SK-N-SH (cell line): ENCODE measurements at regions not wholly inside any gene's neighbourhood (a gene's known extent, or its start where the extent isn't known, plus 50 kb on each side); places are given as distances from the start of the nearest gene placed in this dataset.

Source experiments
- CTCF ChIA-PET: fragments of 300-600, 350-600 bp; formaldehyde crosslinking; extraction: SDS; loops from one replicate; lab custom pipeline; 2021; lab: Yijun Ruan, JAX
- POLR2A ChIA-PET: fragments of 350-600 bp; sonication (Branson Sonifier 250); formaldehyde crosslinking; extraction: SDS; loops from one replicate; lab custom pipeline; 2020; ENCODE audit warnings: antibody characterized with exemption, inconsistent platforms; lab: Yijun Ruan, JAX
- DNase-seq: peaks from one replicate; pipeline ENCODE4 v3.0.0; 2012
- H2AFZ ChIP-seq: fragments of 200-600 bp; sonication (generic); 2 replicates; pipeline ENCODE4 v1.8.1; 2016; ENCODE audit warnings: antibody characterized with exemption, mild to moderate bottlenecking, low read depth
- H3F3A ChIP-seq: fragments of 200-600 bp; sonication (generic); replicated peaks from 2 replicates; pipeline ENCODE3; 2016; ENCODE audit warnings: antibody characterized with exemption, mild to moderate bottlenecking; ENCODE audit not compliant: insufficient read depth
- H3K27ac ChIP-seq, 2 experiments: fragments of 200-500 bp in 1 of 2; fragments of 200-600 bp in 1 of 2; sonication (Bioruptor generic) in 1 of 2; sonication (generic), shearing (Covaris generic) in 1 of 2; 2 replicates each; pipeline versions ENCODE4 v1.5.1 to v1.6.1; 2014 to 2016; ENCODE audit warnings: low read depth in 2 of 2, inconsistent platforms in 1 of 2, low read length in 1 of 2, mild to moderate bottlenecking in 1 of 2, mixed read lengths in 1 of 2
- H3K27me3 ChIP-seq: fragments of 200-600 bp; sonication (generic), shearing (Covaris generic); 2 replicates; pipeline ENCODE4 v1.6.1; 2016; ENCODE audit warnings: mixed run types; ENCODE audit not compliant: insufficient read depth
- H3K36me3 ChIP-seq, 2 experiments: fragments of 200-500 bp in 1 of 2; fragments of 200-600 bp in 1 of 2; sonication (Bioruptor generic) in 1 of 2; sonication (generic) in 1 of 2; replicated peaks in 1 of 2; 2 replicates each; pipeline versions ENCODE3 to v1.5.1; 2014 to 2016; ENCODE audit warnings: low read length in 1 of 2, mild to moderate bottlenecking in 1 of 2; ENCODE audit not compliant: insufficient read depth in 2 of 2, control insufficient read depth in 1 of 2
- H3K4me1 ChIP-seq, 2 experiments: fragments of 200-500 bp in 1 of 2; fragments of 200-600 bp in 1 of 2; sonication (Bioruptor generic) in 1 of 2; sonication (generic), shearing (Covaris generic) in 1 of 2; 2 replicates each; pipeline versions ENCODE4 v1.5.1 to v1.6.1; 2014 to 2016; ENCODE audit warnings: low read depth in 1 of 2, low read length in 1 of 2, mixed run types in 1 of 2; ENCODE audit not compliant: insufficient read depth in 2 of 2, control insufficient read depth in 1 of 2
- H3K4me2 ChIP-seq: fragments of 200-600 bp; sonication (generic), shearing (Covaris generic); 2 replicates; pipeline ENCODE4 v1.6.1; 2017; ENCODE audit warnings: mixed run types
- H3K4me3 ChIP-seq, 2 experiments: fragments of 200-500 bp in 1 of 2; fragments of 200-600 bp in 1 of 2; sonication (Bioruptor generic) in 1 of 2; sonication (generic), shearing (Covaris generic) in 1 of 2; 2 replicates each; pipeline versions ENCODE4 v1.5.1 to v1.8.1; 2014 to 2016; ENCODE audit warnings: low read depth in 2 of 2, inconsistent platforms in 1 of 2, low read length in 1 of 2, mild to moderate bottlenecking in 1 of 2, mixed read lengths in 1 of 2, moderate library complexity in 1 of 2
- H3K79me2 ChIP-seq: fragments of 200-600 bp; sonication (generic); 2 replicates; pipeline ENCODE4 v1.8.1; 2017; ENCODE audit warnings: mild to moderate bottlenecking; ENCODE audit not compliant: insufficient read depth
- H3K9ac ChIP-seq: fragments of 200-600 bp; sonication (generic); 2 replicates; pipeline ENCODE4 v1.6.1; 2017; ENCODE audit warnings: mixed run types
- H3K9me2 ChIP-seq: fragments of 200-600 bp; sonication (generic); 2 replicates; pipeline ENCODE4 v1.6.1; 2017; ENCODE audit warnings: mixed run types
- H3K9me3 ChIP-seq: fragments of 200-600 bp; sonication (generic); 2 replicates; pipeline ENCODE4 v1.6.1; 2017; ENCODE audit warnings: mixed run types, mild to moderate bottlenecking, moderate library complexity
- H4K20me1 ChIP-seq: fragments of 200-600 bp; sonication (generic); 2 replicates; pipeline ENCODE4 v1.6.1; 2017; ENCODE audit warnings: mild to moderate bottlenecking, mixed run types; ENCODE audit not compliant: insufficient read depth
- ELF1 ChIP-seq: IDR thresholded peaks from 2 replicates; pipeline ENCODE4 v1.4.0; 2012
- EZH2phosphoT487 ChIP-seq: fragments of 200-600 bp; sonication (generic); IDR thresholded peaks from 2 replicates; pipeline ENCODE4 v1.6.1; 2017; ENCODE audit warnings: low read depth, mixed run types, mild to moderate bottlenecking, antibody characterized with exemption, moderate library complexity, borderline replicate concordance
- FOXJ3 ChIP-seq: sonication (generic); formaldehyde crosslinking; IDR thresholded peaks from 2 replicates; pipeline ENCODE4 v1.5.1; 2020; ENCODE audit warnings: mild to moderate bottlenecking, missing genetic modification reagents
- GABPA ChIP-seq: IDR thresholded peaks from 2 replicates; pipeline ENCODE4 v1.4.0; 2012; ENCODE audit warnings: low read depth, mild to moderate bottlenecking
- JUND ChIP-seq: IDR thresholded peaks from 2 replicates; pipeline ENCODE4 v1.4.0; 2012
- NRF1 ChIP-seq: IDR thresholded peaks from 2 replicates; pipeline ENCODE4 v1.6.1; 2012; ENCODE audit warnings: low read depth, mild to moderate bottlenecking, low read length
- RAD21 ChIP-seq: IDR thresholded peaks from 2 replicates; pipeline ENCODE4 v1.6.1; 2012; ENCODE audit warnings: mild to moderate bottlenecking, low read length
- RXRA ChIP-seq: IDR thresholded peaks from 2 replicates; pipeline ENCODE4 v1.4.0; 2012; ENCODE audit warnings: low read depth, mild to moderate bottlenecking, borderline replicate concordance
- TCF12 ChIP-seq: IDR thresholded peaks from 2 replicates; pipeline ENCODE4 v1.4.0; 2012
- TEAD4 ChIP-seq: IDR thresholded peaks from 2 replicates; pipeline ENCODE4 v1.4.0; 2012; ENCODE audit warnings: mild to moderate bottlenecking, borderline replicate concordance; ENCODE audit not compliant: insufficient read depth
- USF2 ChIP-seq: fragments of 150-350 bp; IDR thresholded peaks from 2 replicates; pipeline ENCODE4 v1.6.1; 2017; ENCODE audit warnings: antibody characterized with exemption, low read length, low read depth, borderline replicate concordance
- ZBTB33 ChIP-seq: IDR thresholded peaks from 2 replicates; pipeline ENCODE4 v1.4.0; 2012; ENCODE audit warnings: low read depth, borderline replicate concordance
- WGBS: methylation state at CpG from one replicate; pipeline ENCODE4 v1.1.6; 2017; ENCODE audit warnings: low lambda C conversion rate; 5-methylcytosine and 5-hydroxymethylcytosine counted together
- TF ChIP-seq, protein P1 (sequence below): IDR thresholded peaks from 2 replicates; pipeline ENCODE4 v1.4.0; 2012; ENCODE audit warnings: low read depth, borderline replicate concordance
- TF ChIP-seq, protein P2 (sequence below): fragments of 200-600 bp; sonication (generic); IDR thresholded peaks from 2 replicates; pipeline ENCODE4 v1.6.1; 2017; ENCODE audit warnings: antibody characterized with exemption, mild to moderate bottlenecking, moderate library complexity

DNA sequence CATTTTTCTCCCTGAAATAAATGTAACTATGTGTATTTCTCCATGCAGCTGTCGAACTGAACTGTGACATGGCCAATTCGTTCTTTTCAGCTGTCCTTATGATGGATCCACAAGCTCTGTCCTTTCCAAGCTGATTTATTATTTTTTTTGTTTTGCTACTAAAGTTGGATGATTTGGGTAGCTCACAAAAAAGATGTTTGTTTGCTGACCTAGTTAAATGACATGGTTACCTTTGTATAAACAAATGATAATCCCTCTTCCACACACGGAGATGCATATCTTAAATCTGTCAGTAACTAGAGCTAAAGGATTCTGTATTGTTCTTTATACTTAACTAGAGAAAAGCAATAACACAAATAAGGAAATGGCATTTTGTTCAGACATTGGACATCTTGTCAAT, 884.3 kb upstream of the PCDH20 start:
- H3K27me3 ChIP-seq: no peaks in the 10 kb centered on the region
- H3K4me1 ChIP-seq: no peaks in the 10 kb centered on the region; a peak in 1 of 4 replicates
- POLR2A ChIA-PET: no interaction called here
- TF ChIP-seq USF2: no peak
- no peak for TF ChIP-seq ZBTB33
- TF ChIP-seq RAD21: no peak
- TF ChIP-seq NRF1: no peak
- TF ChIP-seq, protein P1, sequence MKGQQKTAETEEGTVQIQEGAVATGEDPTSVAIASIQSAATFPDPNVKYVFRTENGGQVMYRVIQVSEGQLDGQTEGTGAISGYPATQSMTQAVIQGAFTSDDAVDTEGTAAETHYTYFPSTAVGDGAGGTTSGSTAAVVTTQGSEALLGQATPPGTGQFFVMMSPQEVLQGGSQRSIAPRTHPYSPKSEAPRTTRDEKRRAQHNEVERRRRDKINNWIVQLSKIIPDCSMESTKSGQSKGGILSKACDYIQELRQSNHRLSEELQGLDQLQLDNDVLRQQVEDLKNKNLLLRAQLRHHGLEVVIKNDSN: no peak
- TF ChIP-seq GABPA: no peak
- TF ChIP-seq, protein P2, sequence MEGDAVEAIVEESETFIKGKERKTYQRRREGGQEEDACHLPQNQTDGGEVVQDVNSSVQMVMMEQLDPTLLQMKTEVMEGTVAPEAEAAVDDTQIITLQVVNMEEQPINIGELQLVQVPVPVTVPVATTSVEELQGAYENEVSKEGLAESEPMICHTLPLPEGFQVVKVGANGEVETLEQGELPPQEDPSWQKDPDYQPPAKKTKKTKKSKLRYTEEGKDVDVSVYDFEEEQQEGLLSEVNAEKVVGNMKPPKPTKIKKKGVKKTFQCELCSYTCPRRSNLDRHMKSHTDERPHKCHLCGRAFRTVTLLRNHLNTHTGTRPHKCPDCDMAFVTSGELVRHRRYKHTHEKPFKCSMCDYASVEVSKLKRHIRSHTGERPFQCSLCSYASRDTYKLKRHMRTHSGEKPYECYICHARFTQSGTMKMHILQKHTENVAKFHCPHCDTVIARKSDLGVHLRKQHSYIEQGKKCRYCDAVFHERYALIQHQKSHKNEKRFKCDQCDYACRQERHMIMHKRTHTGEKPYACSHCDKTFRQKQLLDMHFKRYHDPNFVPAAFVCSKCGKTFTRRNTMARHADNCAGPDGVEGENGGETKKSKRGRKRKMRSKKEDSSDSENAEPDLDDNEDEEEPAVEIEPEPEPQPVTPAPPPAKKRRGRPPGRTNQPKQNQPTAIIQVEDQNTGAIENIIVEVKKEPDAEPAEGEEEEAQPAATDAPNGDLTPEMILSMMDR: no peak
- no peak for TF ChIP-seq JUND
- TF ChIP-seq ELF1: no peak
- TF ChIP-seq TEAD4: no peak
- TF ChIP-seq FOXJ3 (CRISPR knock-in tag): no peak
- no peak for TF ChIP-seq EZH2phosphoT487
- TF ChIP-seq TCF12: no peak
- TF ChIP-seq RXRA: no peak
- no peaks in the 10 kb centered on the region for H3K79me2 ChIP-seq
- H4K20me1 ChIP-seq: no peaks in the 10 kb centered on the region
- H3K27ac ChIP-seq: no peak overlapping the region
- H3K36me3 ChIP-seq: no peaks in the 10 kb centered on the region
- H3K9me3 ChIP-seq: no peaks in the 10 kb centered on the region
- H3K9ac ChIP-seq: no peak overlapping the region
- CTCF ChIA-PET: no interaction called here
- no peaks in the 10 kb centered on the region for H3K9me2 ChIP-seq
- no peak overlapping the region for H3K4me2 ChIP-seq
- H3F3A ChIP-seq: no peaks in the 10 kb centered on the region
- WGBS: 42% methylated on average over 3 of the region's 3 CpGs
- DNase-seq: no peak
- no peak overlapping the region for H3K4me3 ChIP-seq
- H2AFZ ChIP-seq: no peak overlapping the region
